K562 (cell line): ENCODE measurements at regions not wholly inside any gene's neighbourhood (a gene's known extent, or its start where the extent isn't known, plus 50 kb on each side); places are given as distances from the start of the nearest gene placed in this dataset.

Experiments used
- ATAC-seq: fragments of 200-7000 bp; cut with Tn5 transposase; 3 replicates; pipeline ENCODE4 v1.9.1; 2020; ENCODE audit warnings: moderate library complexity
- BruUV-seq: library from RNA; stranded (reverse); fragments of 400-500 nt; replicated peaks from 2 replicates; lab custom pipeline; 2021; lab: Mats Ljungman, UMichigan
- CTCF ChIA-PET: fragments of 300-600 bp; formaldehyde crosslinking; extraction: SDS; loops from one replicate; lab custom pipeline; 2021; ENCODE audit warnings: low intra/inter-chr PET ratio; lab: Yijun Ruan, JAX
- POLR2A ChIA-PET: fragments of 300-600, 350-650 bp; sonication (Branson Sonifier 250); formaldehyde crosslinking; extraction: SDS; loops from one replicate; lab custom pipeline; 2021; ENCODE audit warnings: antibody characterized with exemption, inconsistent platforms; lab: Yijun Ruan, JAX
- DNase-seq, 4 experiments: peaks; one replicate each; pipeline versions ENCODE4 v3.0.0 to v3.0.0-alpha.2; 2011 to 2018; ENCODE audit warnings: low spot score in 3 of 4, mixed read lengths in 3 of 4; ENCODE audit errors: extremely low read depth in 1 of 4
- FAIRE-seq: peaks from 2 replicates; lab custom pipeline; 2011; peaks lifted over from hg19 to GRCh38; lab: Jason Lieb, UNC
- H2AFZ ChIP-seq: 2 replicates; pipeline ENCODE4 v1.6.0; 2011; ENCODE audit warnings: low read depth, low read length, control low read depth, inconsistent platforms
- H3K27ac ChIP-seq: fragments of 200-600 bp; 3 replicates; pipeline ENCODE4 v1.8.0; 2011; ENCODE audit warnings: low read depth, mild to moderate bottlenecking, control low read depth, inconsistent platforms, low read length, moderate library complexity, mixed read lengths; ENCODE audit errors: extremely low read depth
- H3K27me3 ChIP-seq, 2 experiments: fragments of 300-600 bp in 1 of 2; 2 replicates in 1 of 2; 3 replicates in 1 of 2; pipeline versions ENCODE4 v1.6.0 to v1.8.0; 2011; ENCODE audit warnings: inconsistent platforms in 2 of 2, low read length in 2 of 2, mild to moderate bottlenecking in 1 of 2, mixed read lengths in 1 of 2, moderate library complexity in 1 of 2; ENCODE audit not compliant: control insufficient read depth in 2 of 2, insufficient read depth in 2 of 2
- H3K36me3 ChIP-seq: fragments of 300-600 bp; 3 replicates; pipeline ENCODE4 v1.8.0; 2011; ENCODE audit warnings: mild to moderate bottlenecking, low read length, inconsistent platforms; ENCODE audit not compliant: control insufficient read depth, insufficient read depth
- H3K4me1 ChIP-seq, 2 experiments: fragments of 200-600 bp in 1 of 2; replicated peaks in 1 of 2; 2 replicates in 1 of 2; 3 replicates in 1 of 2; pipeline versions ENCODE4 v1.5.1 to v1.8.0; 2011; ENCODE audit warnings: inconsistent platforms in 2 of 2, low read length in 2 of 2, mild to moderate bottlenecking in 1 of 2, mixed read lengths in 1 of 2, moderate library complexity in 1 of 2; ENCODE audit not compliant: control insufficient read depth in 2 of 2, insufficient read depth in 2 of 2
- H3K4me2 ChIP-seq: 2 replicates; pipeline ENCODE4 v1.6.1; 2011; ENCODE audit warnings: low read length, control low read depth, inconsistent platforms, mixed read lengths; ENCODE audit not compliant: insufficient read depth
- H3K4me3 ChIP-seq: fragments of 200-600 bp; sonication (generic), shearing (Covaris generic); 2 replicates; pipeline ENCODE4 v1.5.1; 2016; ENCODE audit warnings: control low read depth, inconsistent platforms
- H3K79me2 ChIP-seq: fragments of 200-600 bp; 3 replicates; pipeline ENCODE4 v1.8.0; 2011; ENCODE audit warnings: low read length, inconsistent platforms; ENCODE audit not compliant: control insufficient read depth, insufficient read depth
- H3K9ac ChIP-seq, 2 experiments: 2 replicates each; pipeline versions ENCODE4 v1.6.0 to v1.6.1; 2011; ENCODE audit warnings: low read depth in 2 of 2, low read length in 2 of 2, control low read depth in 1 of 2, inconsistent platforms in 1 of 2, mild to moderate bottlenecking in 1 of 2, mixed read lengths in 1 of 2; ENCODE audit not compliant: insufficient read depth in 1 of 2
- H3K9me1 ChIP-seq: one replicate; pipeline ENCODE4 v1.6.0; 2011; ENCODE audit warnings: inconsistent platforms, mild to moderate bottlenecking, low read length, moderate library complexity; ENCODE audit not compliant: control insufficient read depth, insufficient read depth
- H3K9me3 ChIP-seq: replicated peaks from 2 replicates; pipeline ENCODE4 v1.5.1; 2011; ENCODE audit warnings: low read depth, low read length, inconsistent platforms; ENCODE audit not compliant: control insufficient read depth, insufficient read depth
- H4K20me1 ChIP-seq: replicated peaks from 2 replicates; pipeline ENCODE4 v1.6.1; 2011; ENCODE audit warnings: low read length, inconsistent platforms, mixed read lengths; ENCODE audit not compliant: control insufficient read depth, insufficient read depth
- ELF1 ChIP-seq: fragments of 200-800 bp; sonication (Bioruptor generic); IDR thresholded peaks from 2 replicates; pipeline ENCODE4 v1.6.1; 2016; ENCODE audit warnings: missing genetic modification characterization, missing compliant biosample characterization
- HNRNPUL1 ChIP-seq: fragments of 200-400 bp; formaldehyde crosslinking; IDR thresholded peaks from 2 replicates; pipeline ENCODE4 v1.6.1; 2017; ENCODE audit warnings: low read length
- LARP7 ChIP-seq: fragments of 450-650 bp; IDR thresholded peaks from 2 replicates; pipeline ENCODE4 v1.6.1; 2016
- POU5F1 ChIP-seq: fragments of 150-350 bp; IDR thresholded peaks from 2 replicates; pipeline ENCODE4 v1.6.1; 2014; ENCODE audit warnings: borderline replicate concordance, low read length, low read depth, mild to moderate bottlenecking; ENCODE audit not compliant: partially characterized antibody
- PTBP1 ChIP-seq: fragments of 200-400 bp; formaldehyde crosslinking; IDR thresholded peaks from 2 replicates; pipeline ENCODE4 v1.6.1; 2017; ENCODE audit warnings: low read depth, low read length
- RNF2 ChIP-seq: sonication (generic); IDR thresholded peaks from 2 replicates; pipeline ENCODE4 v1.6.1; 2016
- SLC30A9 ChIP-seq: fragments of 250-450 bp; sonication (Bioruptor Pico); IDR thresholded peaks from 2 replicates; pipeline ENCODE4 v1.8.0; 2022; ENCODE audit warnings: mild to moderate bottlenecking, moderate library complexity
- TAL1 ChIP-seq: fragments of 450-650 bp; IDR thresholded peaks from 2 replicates; pipeline ENCODE4 v1.6.1; 2016; ENCODE audit warnings: mild to moderate bottlenecking
- ZKSCAN3 ChIP-seq: fragments of 250-450 bp; sonication (Bioruptor Pico); IDR thresholded peaks from 2 replicates; pipeline ENCODE4 v1.4.0; 2020
- ZNF174 ChIP-seq: fragments of 250-450 bp; sonication (Bioruptor Pico); IDR thresholded peaks from 2 replicates; pipeline ENCODE4 v1.4.0; 2020; ENCODE audit warnings: mild to moderate bottlenecking
- ZNF384 ChIP-seq: IDR thresholded peaks from 2 replicates; pipeline ENCODE4 v1.6.1; 2012; ENCODE audit warnings: low read depth, low read length, improper control_type of control experiment
- ZNF507 ChIP-seq: conservative IDR thresholded peaks from 2 replicates; pipeline ENCODE4 v1.6.1; 2017; ENCODE audit warnings: missing genetic modification characterization, missing compliant biosample characterization
- WGBS: fragments of 100-300 bp; shearing (Covaris generic); methylation state at CpG from one replicate; pipeline ENCODE4 v1.1.6; 2016; ENCODE audit warnings: low coverage, mixed read lengths; ENCODE audit not compliant: insufficient coverage; ENCODE audit errors: missing lambda C conversion rate; 5-methylcytosine and 5-hydroxymethylcytosine counted together
- in situ Hi-C: fragments of 300-500 bp; cut with MboI; formaldehyde crosslinking; loops from 4 replicates; pipeline ENCODE4 v1.15.0; 2018; ENCODE audit warnings: inconsistent platforms, mixed read lengths
- intact Hi-C: fragments of 100-400 bp; cut with micrococcal nuclease; formaldehyde crosslinking; loops from 2 replicates; pipeline ENCODE4 v1.14.2; 2022
- TF ChIP-seq, protein P1 (sequence below): fragments of 450-650 bp; formaldehyde crosslinking; IDR thresholded peaks from 2 replicates; pipeline ENCODE4 v1.4.0; 2022; ENCODE audit warnings: mild to moderate bottlenecking, moderate library complexity
- TF ChIP-seq, protein P2 (sequence below): sonication (generic); formaldehyde crosslinking; IDR thresholded peaks from 2 replicates; pipeline ENCODE4 v1.8.1; 2023; ENCODE audit warnings: mild to moderate bottlenecking, missing genetic modification reagents

DNA sequence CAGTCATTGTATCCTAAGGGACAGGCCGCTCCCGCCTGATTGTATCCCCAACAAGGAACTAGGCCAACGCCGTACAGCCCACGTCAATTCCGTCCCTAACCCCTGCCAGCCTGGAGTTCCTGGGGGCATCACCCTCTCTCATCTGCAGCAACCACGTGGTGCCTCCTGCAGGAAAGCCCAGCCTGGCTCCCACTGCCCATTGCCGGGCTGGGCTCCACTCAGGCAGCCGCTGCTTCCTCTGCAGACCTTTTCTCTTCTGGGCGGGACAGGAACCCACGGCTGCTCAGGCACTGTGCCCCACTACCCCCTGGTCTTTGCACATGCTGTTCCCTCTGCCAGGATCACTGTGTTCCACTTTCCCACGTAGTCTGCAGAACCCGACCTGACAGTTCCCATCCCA is 212.2 kb downstream of the TFCP2L1 start:
- H3K4me3 ChIP-seq, result no peak overlapping the region
- ATAC-seq, result no peak
- no peak for DNase-seq
- no peaks in the 10 kb centered on the region for H3K9me3 ChIP-seq
- H3K27me3 ChIP-seq, result peaks cover 0 to 42% of the 10 kb centered on the region in 2 experiments; a peak in 4 of 5 replicates
- H3K27ac ChIP-seq, result no peak overlapping the region
- H3K79me2 ChIP-seq, result no peaks in the 10 kb centered on the region
- H2AFZ ChIP-seq, result no peak overlapping the region
- in situ Hi-C loops, result no loop called here
- peaks cover 0 to 21% of the 10 kb centered on the region in 2 experiments; a peak in 2 of 5 replicates for H3K4me1 ChIP-seq
- no peak overlapping the region for H3K4me2 ChIP-seq
- intact Hi-C loops, result loop anchor here (10.0 kb wide), 1 partner anchor 188 kb away; no protein-coding TSS in a partner anchor
- peaks cover 2% of the 10 kb centered on the region for H3K9me1 ChIP-seq
- POLR2A ChIA-PET, result no interaction called here
- 11% methylated on average over 11 of the region's 13 CpGs for whole genome bisulfite sequencing
- H3K9ac ChIP-seq, result no peak overlapping the region
- peaks cover 25% of the 10 kb centered on the region for H4K20me1 ChIP-seq
- no peak for FAIRE-seq
- TF ChIP-seq HNRNPUL1 (no peak), ELF1 (tag) (no peak), TAL1 (no peak), LARP7 (no peak), ZNF384 (no peak), ZNF507 (tag) (no peak), SLC30A9 (CRISPR knock-in tag) (no peak), ZKSCAN3 (CRISPR knock-in tag) (no peak), PTBP1 (no peak), POU5F1 (no peak), ZNF174 (CRISPR knock-in tag) (no peak), RNF2 (no peak)
- TF ChIP-seq, protein P1, sequence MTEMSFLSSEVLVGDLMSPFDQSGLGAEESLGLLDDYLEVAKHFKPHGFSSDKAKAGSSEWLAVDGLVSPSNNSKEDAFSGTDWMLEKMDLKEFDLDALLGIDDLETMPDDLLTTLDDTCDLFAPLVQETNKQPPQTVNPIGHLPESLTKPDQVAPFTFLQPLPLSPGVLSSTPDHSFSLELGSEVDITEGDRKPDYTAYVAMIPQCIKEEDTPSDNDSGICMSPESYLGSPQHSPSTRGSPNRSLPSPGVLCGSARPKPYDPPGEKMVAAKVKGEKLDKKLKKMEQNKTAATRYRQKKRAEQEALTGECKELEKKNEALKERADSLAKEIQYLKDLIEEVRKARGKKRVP, result no peak
- TF ChIP-seq, protein P2, sequence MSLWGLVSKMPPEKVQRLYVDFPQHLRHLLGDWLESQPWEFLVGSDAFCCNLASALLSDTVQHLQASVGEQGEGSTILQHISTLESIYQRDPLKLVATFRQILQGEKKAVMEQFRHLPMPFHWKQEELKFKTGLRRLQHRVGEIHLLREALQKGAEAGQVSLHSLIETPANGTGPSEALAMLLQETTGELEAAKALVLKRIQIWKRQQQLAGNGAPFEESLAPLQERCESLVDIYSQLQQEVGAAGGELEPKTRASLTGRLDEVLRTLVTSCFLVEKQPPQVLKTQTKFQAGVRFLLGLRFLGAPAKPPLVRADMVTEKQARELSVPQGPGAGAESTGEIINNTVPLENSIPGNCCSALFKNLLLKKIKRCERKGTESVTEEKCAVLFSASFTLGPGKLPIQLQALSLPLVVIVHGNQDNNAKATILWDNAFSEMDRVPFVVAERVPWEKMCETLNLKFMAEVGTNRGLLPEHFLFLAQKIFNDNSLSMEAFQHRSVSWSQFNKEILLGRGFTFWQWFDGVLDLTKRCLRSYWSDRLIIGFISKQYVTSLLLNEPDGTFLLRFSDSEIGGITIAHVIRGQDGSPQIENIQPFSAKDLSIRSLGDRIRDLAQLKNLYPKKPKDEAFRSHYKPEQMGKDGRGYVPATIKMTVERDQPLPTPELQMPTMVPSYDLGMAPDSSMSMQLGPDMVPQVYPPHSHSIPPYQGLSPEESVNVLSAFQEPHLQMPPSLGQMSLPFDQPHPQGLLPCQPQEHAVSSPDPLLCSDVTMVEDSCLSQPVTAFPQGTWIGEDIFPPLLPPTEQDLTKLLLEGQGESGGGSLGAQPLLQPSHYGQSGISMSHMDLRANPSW (CRISPR knock-in tag), result no peak
- CTCF ChIA-PET, result no interaction called here
- H3K36me3 ChIP-seq, result no peaks in the 10 kb centered on the region
- BruUV-seq, result no TSS peak
